IMR-90 (cell line): ENCODE measurements at regions not wholly inside any gene's neighbourhood (a gene's known extent, or its start where the extent isn't known, plus 50 kb on each side); places are given as distances from the start of the nearest gene placed in this dataset.

Source experiments
- ATAC-seq: fragments of 200-7000 bp; cut with Tn5 transposase; 2 replicates; pipeline ENCODE4 v1.9.1; 2020; ENCODE audit warnings: low read depth, mild to moderate bottlenecking, moderate library complexity
- BruUV-seq: library from RNA; stranded (reverse); fragments of 400-500 nt; replicated peaks from 2 replicates; lab custom pipeline; 2021; lab: Mats Ljungman, UMichigan
- CTCF ChIA-PET: fragments of 300-600 bp; formaldehyde crosslinking; extraction: SDS; loops from one replicate; lab custom pipeline; 2021; ENCODE audit warnings: antibody characterized with exemption; lab: Yijun Ruan, JAX
- POLR2A ChIA-PET: fragments of 300-600 bp; sonication (Branson Sonifier 250); formaldehyde crosslinking; loops from one replicate; lab custom pipeline; 2022; ENCODE audit warnings: antibody characterized with exemption; ENCODE audit not compliant: unreplicated experiment; lab: Charles Lee
- DNase-seq: peaks from one replicate; pipeline ENCODE4 v3.0.0; 2013
- H2AFZ ChIP-seq: replicated peaks from 2 replicates; pipeline ENCODE3; 2013; ENCODE audit warnings: low read length, mild to moderate bottlenecking; ENCODE audit not compliant: poor library complexity
- H2AK5ac ChIP-seq: 2 replicates; pipeline ENCODE4 v1.6.1; 2013; ENCODE audit warnings: low read depth, low read length, inconsistent platforms
- H2AK9ac ChIP-seq: replicated peaks from 2 replicates; pipeline ENCODE3; 2013; ENCODE audit warnings: mild to moderate bottlenecking, low read depth, low read length, moderate library complexity; ENCODE audit not compliant: poor library complexity
- H2BK120ac ChIP-seq: 2 replicates; pipeline ENCODE4 v1.6.1; 2013; ENCODE audit warnings: low read depth, low read length, inconsistent platforms
- H2BK15ac ChIP-seq: 3 replicates; pipeline ENCODE4 v1.6.1; 2013; ENCODE audit warnings: low read depth, low read length, inconsistent platforms
- H2BK20ac ChIP-seq: 2 replicates; pipeline ENCODE4 v1.6.1; 2013; ENCODE audit warnings: low read depth, mild to moderate bottlenecking, inconsistent platforms, low read length, moderate library complexity
- H2BK5ac ChIP-seq: 2 replicates; pipeline ENCODE4 v1.6.1; 2013; ENCODE audit warnings: mild to moderate bottlenecking, low read depth, low read length, inconsistent platforms; ENCODE audit not compliant: poor library complexity, severe bottlenecking
- H3K14ac ChIP-seq: replicated peaks from 2 replicates; pipeline ENCODE4 v1.6.1; 2013; ENCODE audit warnings: low read depth, low read length, inconsistent platforms
- H3K18ac ChIP-seq: 2 replicates; pipeline ENCODE4 v1.6.1; 2013; ENCODE audit warnings: low read depth, low read length, control low read depth
- H3K23ac ChIP-seq: 2 replicates; pipeline ENCODE4 v1.6.1; 2013; ENCODE audit warnings: low read depth, low read length, inconsistent platforms
- H3K27ac ChIP-seq: 2 replicates; pipeline ENCODE4 v1.5.1; 2013; ENCODE audit warnings: mild to moderate bottlenecking, control low read depth, low read length; ENCODE audit not compliant: insufficient read depth
- H3K27me3 ChIP-seq: 2 replicates; pipeline ENCODE4 v1.6.1; 2013; ENCODE audit warnings: low read length; ENCODE audit not compliant: control insufficient read depth, insufficient read depth
- H3K36me3 ChIP-seq: 2 replicates; pipeline ENCODE4 v1.6.1; 2013; ENCODE audit warnings: low read length, mixed read lengths; ENCODE audit not compliant: control insufficient read depth, insufficient read depth
- H3K4ac ChIP-seq: 2 replicates; pipeline ENCODE4 v1.6.1; 2013; ENCODE audit warnings: low read depth, low read length, inconsistent platforms
- H3K4me1 ChIP-seq: 2 replicates; pipeline ENCODE4 v1.6.1; 2013; ENCODE audit warnings: low read length, mixed read lengths; ENCODE audit not compliant: control insufficient read depth, insufficient read depth
- H3K4me2 ChIP-seq: 2 replicates; pipeline ENCODE4 v1.6.1; 2013; ENCODE audit warnings: low read depth, mild to moderate bottlenecking, control low read depth, low read length, moderate library complexity
- H3K4me3 ChIP-seq: 2 replicates; pipeline ENCODE4 v1.5.1; 2013; ENCODE audit warnings: low read depth, mild to moderate bottlenecking, control low read depth, low read length, moderate library complexity; ENCODE audit not compliant: insufficient read depth
- H3K56ac ChIP-seq: 2 replicates; pipeline ENCODE4 v1.6.1; 2013; ENCODE audit warnings: low read length, inconsistent platforms; ENCODE audit not compliant: insufficient read depth; ENCODE audit errors: extremely low read depth
- H3K79me1 ChIP-seq, 2 experiments: 2 replicates each; pipeline ENCODE4 v1.6.1; 2013; ENCODE audit warnings: low read length in 2 of 2, inconsistent platforms in 1 of 2, low read depth in 1 of 2
- H3K9ac ChIP-seq: 2 replicates; pipeline ENCODE4 v1.6.1; 2013; ENCODE audit warnings: low read depth, low read length, control low read depth
- H3K9me1 ChIP-seq: 2 replicates; pipeline ENCODE4 v1.6.1; 2013; ENCODE audit warnings: low read length, inconsistent platforms; ENCODE audit not compliant: insufficient read depth
- H3K9me3 ChIP-seq: 2 replicates; pipeline ENCODE4 v1.6.1; 2013; ENCODE audit warnings: low read length; ENCODE audit not compliant: control insufficient read depth, insufficient read depth
- H4K20me1 ChIP-seq: 2 replicates; pipeline ENCODE4 v1.6.1; 2013; ENCODE audit warnings: low read length, inconsistent platforms; ENCODE audit not compliant: insufficient read depth
- H4K5ac ChIP-seq: 2 replicates; pipeline ENCODE4 v1.6.1; 2013; ENCODE audit warnings: mild to moderate bottlenecking, low read depth, low read length, control low read depth
- H4K8ac ChIP-seq, 2 experiments: 2 replicates each; pipeline ENCODE4 v1.6.1; 2013; ENCODE audit warnings: low read depth in 2 of 2, low read length in 2 of 2, control low read depth in 1 of 2, inconsistent platforms in 1 of 2
- H4K91ac ChIP-seq: 2 replicates; pipeline ENCODE4 v1.6.1; 2013; ENCODE audit warnings: low read depth, low read length, inconsistent platforms; ENCODE audit not compliant: insufficient read depth
- CEBPB ChIP-seq: IDR thresholded peaks from 2 replicates; pipeline ENCODE4 v1.6.1; 2012; ENCODE audit warnings: low read depth, low read length, improper control_type of control experiment
- CHD1 ChIP-seq: IDR thresholded peaks from 2 replicates; pipeline ENCODE4 v1.6.1; 2012; ENCODE audit warnings: low read depth, low read length, improper control_type of control experiment
- CTCF ChIP-seq: conservative IDR thresholded peaks from 2 replicates; pipeline ENCODE4 v1.5.1; 2012; ENCODE audit warnings: mild to moderate bottlenecking, low read depth, low read length, improper control_type of control experiment
- MAFK ChIP-seq: IDR thresholded peaks from 2 replicates; pipeline ENCODE4 v1.6.1; 2012; ENCODE audit warnings: low read depth, low read length, improper control_type of control experiment
- NFE2L2 ChIP-seq: fragments of 150-350 bp; IDR thresholded peaks from 2 replicates; pipeline ENCODE4 v1.6.1; 2016; ENCODE audit warnings: low read depth, mild to moderate bottlenecking, low read length
- POLR2A ChIP-seq: IDR thresholded peaks from 2 replicates; pipeline ENCODE4 v1.6.1; 2012; ENCODE audit warnings: mild to moderate bottlenecking, low read depth, low read length
- RAD21 ChIP-seq: IDR thresholded peaks from 2 replicates; pipeline ENCODE4 v1.6.1; 2012; ENCODE audit warnings: low read length, improper control_type of control experiment
- SMC3 ChIP-seq: fragments of 150-350 bp; IDR thresholded peaks from 2 replicates; pipeline ENCODE4 v1.6.1; 2016; ENCODE audit warnings: low read depth, mild to moderate bottlenecking, antibody characterized with exemption, low read length, moderate library complexity
- USF2 ChIP-seq: fragments of 150-350 bp; IDR thresholded peaks from 2 replicates; pipeline ENCODE4 v1.6.1; 2017; ENCODE audit warnings: mild to moderate bottlenecking, antibody characterized with exemption, low read length, low read depth
- WGBS, 2 experiments: methylation state at CpG; one replicate each; pipeline versions ENCODE4 v1.1.5 to v1.1.7; 2013; ENCODE audit warnings: missing lambda C conversion rate in 2 of 2; ENCODE audit not compliant: insufficient read length in 1 of 2; ENCODE audit errors: extremely low coverage in 2 of 2; 5-methylcytosine and 5-hydroxymethylcytosine counted together
- dilution Hi-C: fragments of 300-500 bp; cut with HindIII; formaldehyde crosslinking; loops from one replicate; pipeline ENCODE4 v1.14.3; 2018; ENCODE audit warnings: low sequenced_read_pairs; ENCODE audit not compliant: unreplicated experiment
- in situ Hi-C: fragments of 300-500 bp; cut with MboI; formaldehyde crosslinking; loops from 3 replicates; pipeline ENCODE4 v1.14.3; 2019; ENCODE audit warnings: low sequenced_read_pairs, inconsistent platforms, mixed read lengths
- intact Hi-C: fragments of 100-400 bp; cut with micrococcal nuclease; formaldehyde crosslinking; loops from 2 replicates; pipeline ENCODE4 v1.10.0; 2022

GRCh38 chr18:28357766-28358401 lies 181.0 kb upstream of the CDH2 start:
- TF ChIP-seq CEBPB = no peak
- TF ChIP-seq CHD1 = no peak
- TF ChIP-seq MAFK = no peak
- no peak for TF ChIP-seq POLR2A
- no peak for TF ChIP-seq NFE2L2
- TF ChIP-seq RAD21 = no peak
- TF ChIP-seq SMC3 = no peak
- TF ChIP-seq USF2 = no peak
- no peak for TF ChIP-seq CTCF
- Histone ChIP-seq H2AK5ac (no peak overlapping the region), H4K91ac (no peak overlapping the region), H3K4ac (no peak overlapping the region), H3K36me3 (no peaks in the 10 kb centered on the region), H3K18ac (no peak overlapping the region), H2BK5ac (no peak overlapping the region), H3K56ac (no peak overlapping the region), H2AFZ (no peak overlapping the region), H2AK9ac (no peak overlapping the region), H3K4me1 (no peaks in the 10 kb centered on the region), H3K9me3 (no peaks in the 10 kb centered on the region), H2BK20ac (no peak overlapping the region), H3K9me1 (no peaks in the 10 kb centered on the region), H2BK15ac (no peak overlapping the region), H2BK120ac (no peak overlapping the region), H4K20me1 (no peaks in the 10 kb centered on the region), H3K79me1 (no peaks in the 10 kb centered on the region), H3K27me3 (no peaks in the 10 kb centered on the region), H3K23ac (no peak overlapping the region), H3K4me3 (no peak overlapping the region), H4K5ac (no peak overlapping the region), H3K14ac (no peak overlapping the region), H4K8ac (no peak overlapping the region), H3K9ac (no peak overlapping the region), H3K27ac (no peak overlapping the region), H3K4me2 (no peak overlapping the region)
- in situ Hi-C loops = no loop called here
- ChIA-PET CTCF (no interaction called here), POLR2A (no interaction called here)
- BruUV-seq = no TSS peak
- intact Hi-C loops = loop anchor here (10.0 kb wide), 1 partner anchor 63 kb away; no protein-coding TSS in a partner anchor
- 61% methylated on average over 3 of the region's 6 CpGs; no CpG with 5 or more reads in 1 of the 2 experiments for WGBS, 2 experiments
- dilution Hi-C loops = no loop called here
- DNase-seq (no peak), ATAC-seq (no peak)
